Endothelial cell (in vitro differentiated cells): ENCODE measurements at regions not wholly inside any gene's neighbourhood (a gene's known extent, or its start where the extent isn't known, plus 50 kb on each side); places are given as distances from the start of the nearest gene placed in this dataset.

Experiments used
- DNase-seq: peaks from one replicate; pipeline ENCODE4 v3.0.0; 2021; ENCODE audit warnings: low spot score
- H3K27ac Mint-ChIP-seq: one replicate; pipeline ENCODE4 v1.8.0; 2021; ENCODE audit warnings: mixed read lengths, inconsistent platforms; ENCODE audit not compliant: unreplicated experiment
- H3K27me3 Mint-ChIP-seq: one replicate; pipeline ENCODE4 v1.8.0; 2021; ENCODE audit warnings: mild to moderate bottlenecking, moderate library complexity, mixed read lengths, inconsistent platforms; ENCODE audit not compliant: unreplicated experiment
- H3K36me3 Mint-ChIP-seq: one replicate; pipeline ENCODE4 v1.8.0; 2021; ENCODE audit warnings: mild to moderate bottlenecking, low read depth, mixed read lengths, inconsistent platforms; ENCODE audit not compliant: unreplicated experiment
- H3K4me1 Mint-ChIP-seq: one replicate; pipeline ENCODE4 v1.8.0; 2021; ENCODE audit warnings: mild to moderate bottlenecking, mixed read lengths, inconsistent platforms; ENCODE audit not compliant: unreplicated experiment
- H3K4me3 Mint-ChIP-seq: one replicate; pipeline ENCODE4 v1.8.0; 2021; ENCODE audit warnings: mild to moderate bottlenecking, mixed read lengths, inconsistent platforms; ENCODE audit not compliant: unreplicated experiment
- H3K9me3 Mint-ChIP-seq: one replicate; pipeline ENCODE4 v1.8.0; 2021; ENCODE audit warnings: mixed read lengths, inconsistent platforms; ENCODE audit not compliant: unreplicated experiment
- CTCF ChIP-seq: fragments of 200-600 bp; sonication (generic); IDR thresholded peaks from one replicate; pipeline ENCODE4 v1.5.0; 2021; ENCODE audit warnings: antibody characterized with exemption; ENCODE audit not compliant: unreplicated experiment

- TF ChIP-seq CTCF = no peak
- Mint-ChIP-seq H3K4me1 (no peaks in the 10 kb centered on the region), H3K27me3 (no peaks in the 10 kb centered on the region), H3K9me3 (no peaks in the 10 kb centered on the region), H3K36me3 (no peaks in the 10 kb centered on the region), H3K27ac (no peak overlapping the region), H3K4me3 (no peak overlapping the region)
- DNase-seq = no peak
These were observed 454.9 kb upstream of the HTR2A start for GRCh38 chr13:47351798-47352197.

GRCh38 chr13:47350334-47351124 is 453.7 kb upstream of the HTR2A start:
- H3K9me3 Mint-ChIP-seq = no peaks in the 10 kb centered on the region
- H3K4me3 Mint-ChIP-seq = no peak overlapping the region
- H3K27me3 Mint-ChIP-seq = no peaks in the 10 kb centered on the region
- no peaks in the 10 kb centered on the region for H3K4me1 Mint-ChIP-seq
- H3K27ac Mint-ChIP-seq = no peak overlapping the region
- no peak for DNase-seq
- H3K36me3 Mint-ChIP-seq = no peaks in the 10 kb centered on the region
- TF ChIP-seq CTCF = no peak

- TF ChIP-seq CTCF = no peak
- Mint-ChIP-seq H3K9me3 (no peaks in the 10 kb centered on the region), H3K4me3 (no peak overlapping the region), H3K4me1 (no peaks in the 10 kb centered on the region), H3K36me3 (no peaks in the 10 kb centered on the region), H3K27me3 (no peaks in the 10 kb centered on the region), H3K27ac (no peak overlapping the region)
- DNase-seq = no peak
These were observed 452.4 kb upstream of the HTR2A start for GRCh38 chr13:47349211-47349610.

- DNase-seq = no peak
- no peaks in the 10 kb centered on the region for H3K4me1 Mint-ChIP-seq
- no peak for TF ChIP-seq CTCF
- H3K27ac Mint-ChIP-seq = no peak overlapping the region
- no peaks in the 10 kb centered on the region for H3K9me3 Mint-ChIP-seq
- no peak overlapping the region for H3K4me3 Mint-ChIP-seq
- H3K36me3 Mint-ChIP-seq = no peaks in the 10 kb centered on the region
- H3K27me3 Mint-ChIP-seq = no peaks in the 10 kb centered on the region
These were observed 441.1 kb upstream of the HTR2A start for GRCh38 chr13:47337781-47338507.

GRCh38 chr13:47334173-47334572 is 437.3 kb upstream of the HTR2A start:
- no peak for TF ChIP-seq CTCF
- no peaks in the 10 kb centered on the region for H3K27me3 Mint-ChIP-seq
- H3K4me3 Mint-ChIP-seq = no peak overlapping the region
- H3K9me3 Mint-ChIP-seq = no peaks in the 10 kb centered on the region
- no peaks in the 10 kb centered on the region for H3K4me1 Mint-ChIP-seq
- DNase-seq = no peak
- no peak overlapping the region for H3K27ac Mint-ChIP-seq
- no peaks in the 10 kb centered on the region for H3K36me3 Mint-ChIP-seq
